SH-SY5Y (cell line): ENCODE measurements at regions not wholly inside any gene's neighbourhood (a gene's known extent, or its start where the extent isn't known, plus 50 kb on each side); places are given as distances from the start of the nearest gene placed in this dataset.

Source experiments
- GATA2 ChIP-seq: IDR thresholded peaks from 2 replicates; pipeline ENCODE4 v1.6.1; 2011; ENCODE audit warnings: mild to moderate bottlenecking, low read depth, low read length
- GATA3 ChIP-seq: IDR thresholded peaks from 2 replicates; pipeline ENCODE4 v1.6.1; 2011; ENCODE audit warnings: low read depth, mild to moderate bottlenecking, low read length, moderate library complexity

- no peak for TF ChIP-seq GATA2
- TF ChIP-seq GATA3, result no peak
Observed at GRCh38 chr1:78224861-78225552, 179.2 kb downstream of the GIPC2 start.
